Mammary epithelial cell (primary cell): ENCODE measurements at regions not wholly inside any gene's neighbourhood (a gene's known extent, or its start where the extent isn't known, plus 50 kb on each side); places are given as distances from the start of the nearest gene placed in this dataset.

Experiments
- EZH2 ChIP-seq: IDR thresholded peaks from 2 replicates; pipeline ENCODE4 v1.6.1; 2012; ENCODE audit warnings: low read length, inconsistent platforms, borderline replicate concordance
- TF ChIP-seq, protein P1 (sequence below), 2 donors: IDR thresholded peaks in 1 of 2; conservative IDR thresholded peaks in 1 of 2; 2 replicates each; pipeline ENCODE4 v1.5.1; 2011 to 2012; ENCODE audit warnings: inconsistent platforms in 2 of 2, low read length in 2 of 2, mild to moderate bottlenecking in 2 of 2, control low read depth in 1 of 2, low read depth in 1 of 2; ENCODE audit not compliant: insufficient read depth in 1 of 2; ENCODE audit errors: extremely low read depth in 1 of 2

GRCh38 chr15:98501632-98502031 is 146.7 kb upstream of the IGF1R start:
- TF ChIP-seq, protein P1, sequence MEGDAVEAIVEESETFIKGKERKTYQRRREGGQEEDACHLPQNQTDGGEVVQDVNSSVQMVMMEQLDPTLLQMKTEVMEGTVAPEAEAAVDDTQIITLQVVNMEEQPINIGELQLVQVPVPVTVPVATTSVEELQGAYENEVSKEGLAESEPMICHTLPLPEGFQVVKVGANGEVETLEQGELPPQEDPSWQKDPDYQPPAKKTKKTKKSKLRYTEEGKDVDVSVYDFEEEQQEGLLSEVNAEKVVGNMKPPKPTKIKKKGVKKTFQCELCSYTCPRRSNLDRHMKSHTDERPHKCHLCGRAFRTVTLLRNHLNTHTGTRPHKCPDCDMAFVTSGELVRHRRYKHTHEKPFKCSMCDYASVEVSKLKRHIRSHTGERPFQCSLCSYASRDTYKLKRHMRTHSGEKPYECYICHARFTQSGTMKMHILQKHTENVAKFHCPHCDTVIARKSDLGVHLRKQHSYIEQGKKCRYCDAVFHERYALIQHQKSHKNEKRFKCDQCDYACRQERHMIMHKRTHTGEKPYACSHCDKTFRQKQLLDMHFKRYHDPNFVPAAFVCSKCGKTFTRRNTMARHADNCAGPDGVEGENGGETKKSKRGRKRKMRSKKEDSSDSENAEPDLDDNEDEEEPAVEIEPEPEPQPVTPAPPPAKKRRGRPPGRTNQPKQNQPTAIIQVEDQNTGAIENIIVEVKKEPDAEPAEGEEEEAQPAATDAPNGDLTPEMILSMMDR (conservative IDR thresholded peaks at IDR 0.05 in 1 of 2, IDR thresholded peaks at IDR 0.05 in 1 of 2; ENCODE audit: extremely low read depth in 1 of 2, insufficient read depth in 1 of 2, low read depth in 1 of 2, low read length in 2 of 2) = no peak
- TF ChIP-seq EZH2 = no peak
